Vagina (tissue), 2 donors: ENCODE measurements at regions not wholly inside any gene's neighbourhood (a gene's known extent, or its start where the extent isn't known, plus 50 kb on each side); places are given as distances from the start of the nearest gene placed in this dataset.

ENCODE experiments used
- POLR2A ChIP-seq, 2 donors: fragments of 450-650 bp; IDR thresholded peaks; one replicate each; pipeline ENCODE4 v1.6.1; 2017; ENCODE audit warnings: antibody characterized with exemption in 2 of 2, mild to moderate bottlenecking in 2 of 2, moderate library complexity in 2 of 2
- POLR2AphosphoS5 ChIP-seq, 2 donors: sonication (generic); formaldehyde crosslinking; IDR thresholded peaks; one replicate each; pipeline ENCODE4 v1.9.0; 2017; ENCODE audit warnings: antibody characterized with exemption in 2 of 2, mild to moderate bottlenecking in 2 of 2, low read depth in 1 of 2; ENCODE audit not compliant: insufficient read depth in 1 of 2
- TF ChIP-seq, protein P1 (sequence below), 3 experiments: fragments of 450-650 bp in 2 of 3; fragments of 200-600 bp in 1 of 3; sonication (generic) in 1 of 3; IDR thresholded peaks; one replicate each; pipeline ENCODE4 v1.5.1; 2017 to 2019; ENCODE audit warnings: antibody characterized with exemption in 3 of 3, mild to moderate bottlenecking in 2 of 3, moderate library complexity in 2 of 3

DNA sequence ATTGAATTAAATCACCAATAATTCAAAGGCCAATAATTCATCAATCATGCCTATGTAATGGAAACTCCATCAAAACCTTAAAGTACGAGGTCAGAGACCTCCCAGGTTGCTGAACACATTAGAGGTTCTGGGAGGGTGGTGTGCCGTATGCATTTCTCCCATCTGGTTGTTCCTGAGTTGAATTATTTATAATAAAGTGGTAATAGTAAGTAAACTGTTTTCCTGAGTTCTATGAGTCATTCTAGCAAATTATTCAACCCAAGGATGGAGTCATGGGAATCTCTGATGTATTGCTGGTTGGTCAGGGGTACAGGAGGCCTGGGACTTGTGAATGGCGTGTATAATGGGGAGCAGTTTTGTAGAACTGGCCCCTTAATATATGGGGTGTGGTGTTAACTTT, 191.7 kb downstream of the CARTPT start:
- no peak for TF ChIP-seq POLR2A (IDR thresholded peaks at IDR 0.05)
- TF ChIP-seq, protein P1, sequence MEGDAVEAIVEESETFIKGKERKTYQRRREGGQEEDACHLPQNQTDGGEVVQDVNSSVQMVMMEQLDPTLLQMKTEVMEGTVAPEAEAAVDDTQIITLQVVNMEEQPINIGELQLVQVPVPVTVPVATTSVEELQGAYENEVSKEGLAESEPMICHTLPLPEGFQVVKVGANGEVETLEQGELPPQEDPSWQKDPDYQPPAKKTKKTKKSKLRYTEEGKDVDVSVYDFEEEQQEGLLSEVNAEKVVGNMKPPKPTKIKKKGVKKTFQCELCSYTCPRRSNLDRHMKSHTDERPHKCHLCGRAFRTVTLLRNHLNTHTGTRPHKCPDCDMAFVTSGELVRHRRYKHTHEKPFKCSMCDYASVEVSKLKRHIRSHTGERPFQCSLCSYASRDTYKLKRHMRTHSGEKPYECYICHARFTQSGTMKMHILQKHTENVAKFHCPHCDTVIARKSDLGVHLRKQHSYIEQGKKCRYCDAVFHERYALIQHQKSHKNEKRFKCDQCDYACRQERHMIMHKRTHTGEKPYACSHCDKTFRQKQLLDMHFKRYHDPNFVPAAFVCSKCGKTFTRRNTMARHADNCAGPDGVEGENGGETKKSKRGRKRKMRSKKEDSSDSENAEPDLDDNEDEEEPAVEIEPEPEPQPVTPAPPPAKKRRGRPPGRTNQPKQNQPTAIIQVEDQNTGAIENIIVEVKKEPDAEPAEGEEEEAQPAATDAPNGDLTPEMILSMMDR (IDR thresholded peaks at IDR 0.05), result no peak
- no peak for TF ChIP-seq POLR2AphosphoS5 (IDR thresholded peaks at IDR 0.05; ENCODE audit: insufficient read depth in 1 of 2, low read depth in 1 of 2)
